ENCODE measurements at regions not wholly inside any gene's neighbourhood (a gene's known extent, or its start where the extent isn't known, plus 50 kb on each side); places are given as distances from the start of the nearest gene placed in this dataset.

- DNase-seq (ENCODE audit: insufficient read length, low spot score, missing footprints): no peak
- no peaks in the 10 kb centered on the region for H3K79me2 ChIP-seq (ENCODE audit: insufficient read depth, low read length)
- H3K36me3 ChIP-seq (ENCODE audit: insufficient read depth, low read length): no peaks in the 10 kb centered on the region
- no peaks in the 10 kb centered on the region for H3K4me1 ChIP-seq (ENCODE audit: insufficient read depth, low read length)
- no peak overlapping the region for H2AFZ ChIP-seq (ENCODE audit: low read length)
- no peaks in the 10 kb centered on the region for H3K9me3 ChIP-seq (ENCODE audit: low read depth, low read length)
- H3K4me3 ChIP-seq (ENCODE audit: insufficient read depth, low read length): no peak overlapping the region
- no peak overlapping the region for H3K27ac ChIP-seq (ENCODE audit: low read depth, low read length)
- no peaks in the 10 kb centered on the region for H3K27me3 ChIP-seq (ENCODE audit: insufficient read depth, low read length)
- no peak overlapping the region for H3K4me2 ChIP-seq (ENCODE audit: insufficient read depth, low read length)
- H4K20me1 ChIP-seq (ENCODE audit: insufficient read depth, low read length): no peaks in the 10 kb centered on the region
- TF ChIP-seq CTCF (IDR thresholded peaks at IDR 0.05; ENCODE audit: extremely low read depth, low read depth, low read length): no peak
Measured at GRCh38 chr10:33388382-33388781, 53.9 kb upstream of the NRP1 start.

GRCh38 chr10:33387720-33388119, 53.3 kb upstream of the NRP1 start:
- Histone ChIP-seq H3K27me3 (ENCODE audit: insufficient read depth, low read length) (no peaks in the 10 kb centered on the region), H3K9me3 (ENCODE audit: low read depth, low read length) (no peaks in the 10 kb centered on the region), H4K20me1 (ENCODE audit: insufficient read depth, low read length) (no peaks in the 10 kb centered on the region), H3K79me2 (ENCODE audit: insufficient read depth, low read length) (no peaks in the 10 kb centered on the region), H3K4me2 (ENCODE audit: insufficient read depth, low read length) (no peak overlapping the region), H3K36me3 (ENCODE audit: insufficient read depth, low read length) (no peaks in the 10 kb centered on the region), H3K4me3 (ENCODE audit: insufficient read depth, low read length) (no peak overlapping the region), H2AFZ (ENCODE audit: low read length) (no peak overlapping the region), H3K4me1 (ENCODE audit: insufficient read depth, low read length) (no peaks in the 10 kb centered on the region), H3K27ac (ENCODE audit: low read depth, low read length) (no peak overlapping the region)
- DNase-seq (ENCODE audit: insufficient read length, low spot score, missing footprints): no peak
- no peak for TF ChIP-seq CTCF (IDR thresholded peaks at IDR 0.05; ENCODE audit: extremely low read depth, low read depth, low read length)

- peak; percentile 18 for DNase-seq (ENCODE audit: insufficient read length, low spot score, missing footprints)
- H3K9me3 ChIP-seq (ENCODE audit: low read depth, low read length): no peaks in the 10 kb centered on the region
- peaks cover 7% of the 10 kb centered on the region for H3K4me1 ChIP-seq (ENCODE audit: insufficient read depth, low read length)
- no peaks in the 10 kb centered on the region for H4K20me1 ChIP-seq (ENCODE audit: insufficient read depth, low read length)
- TF ChIP-seq CTCF (IDR thresholded peaks at IDR 0.05; ENCODE audit: extremely low read depth, low read depth, low read length): no peak
- H3K36me3 ChIP-seq (ENCODE audit: insufficient read depth, low read length): no peaks in the 10 kb centered on the region
- no peak overlapping the region for H3K27ac ChIP-seq (ENCODE audit: low read depth, low read length)
- no peak overlapping the region for H2AFZ ChIP-seq (ENCODE audit: low read length)
- H3K4me3 ChIP-seq (ENCODE audit: insufficient read depth, low read length): no peak overlapping the region
- no peaks in the 10 kb centered on the region for H3K27me3 ChIP-seq (ENCODE audit: insufficient read depth, low read length)
- no peaks in the 10 kb centered on the region for H3K79me2 ChIP-seq (ENCODE audit: insufficient read depth, low read length)
- no peak overlapping the region for H3K4me2 ChIP-seq (ENCODE audit: insufficient read depth, low read length)
Measured at GRCh38 chr10:33386926-33387325, 52.5 kb upstream of the NRP1 start.

- Histone ChIP-seq H4K20me1 (ENCODE audit: insufficient read depth, low read length) (no peaks in the 10 kb centered on the region), H3K36me3 (ENCODE audit: insufficient read depth, low read length) (no peaks in the 10 kb centered on the region), H3K79me2 (ENCODE audit: insufficient read depth, low read length) (no peaks in the 10 kb centered on the region), H3K9me3 (ENCODE audit: low read depth, low read length) (no peaks in the 10 kb centered on the region), H3K4me1 (ENCODE audit: insufficient read depth, low read length) (peaks cover 7% of the 10 kb centered on the region), H3K27me3 (ENCODE audit: insufficient read depth, low read length) (no peaks in the 10 kb centered on the region), H3K4me2 (ENCODE audit: insufficient read depth, low read length) (no peak overlapping the region), H3K27ac (ENCODE audit: low read depth, low read length) (no peak overlapping the region), H2AFZ (ENCODE audit: low read length) (no peak overlapping the region), H3K4me3 (ENCODE audit: insufficient read depth, low read length) (no peak overlapping the region)
- no peak for TF ChIP-seq CTCF (IDR thresholded peaks at IDR 0.05; ENCODE audit: extremely low read depth, low read depth, low read length)
- DNase-seq (ENCODE audit: insufficient read length, low spot score, missing footprints): no peak
Measured at GRCh38 chr10:33385686-33386085, 51.2 kb upstream of the NRP1 start.

Data from osteoblast (primary cell).